Sigmoid colon (tissue), 3 donors: ENCODE measurements at regions not wholly inside any gene's neighbourhood (a gene's known extent, or its start where the extent isn't known, plus 50 kb on each side); places are given as distances from the start of the nearest gene placed in this dataset.

ENCODE experiments used
- CTCF ChIP-seq, 4 experiments: fragments of 450-650 bp in 3 of 4; fragments of 200-600 bp in 1 of 4; IDR thresholded peaks; one replicate each; pipeline ENCODE4 v1.5.1; 2016 to 2019; ENCODE audit warnings: antibody characterized with exemption in 4 of 4, mild to moderate bottlenecking in 3 of 4, moderate library complexity in 2 of 4
- POLR2A ChIP-seq, 2 donors: fragments of 450-650 bp; IDR thresholded peaks; one replicate each; pipeline ENCODE4 v1.6.1; 2016; ENCODE audit warnings: antibody characterized with exemption in 2 of 2, mild to moderate bottlenecking in 2 of 2, moderate library complexity in 2 of 2

GRCh38 chr3:124540550-124541211 is 189.6 kb upstream of the UMPS start:
- TF ChIP-seq CTCF (IDR thresholded peaks at IDR 0.05) (no peak), POLR2A (IDR thresholded peaks at IDR 0.05) (no peak)
